ENCODE measurements at regions not wholly inside any gene's neighbourhood (a gene's known extent, or its start where the extent isn't known, plus 50 kb on each side); places are given as distances from the start of the nearest gene placed in this dataset.

- TF ChIP-seq EZH2 (IDR thresholded peaks at IDR 0.05; ENCODE audit: insufficient read depth, poor library complexity, severe bottlenecking) (no peak), EZH2phosphoT487 (IDR thresholded peaks at IDR 0.05; ENCODE audit: insufficient read depth, low read depth) (no peak)
Measured at GRCh38 chr3:78260388-78260787, 1220.5 kb downstream of the ROBO2 start.

Data from GM23248 (cell line).